GM12878 (cell line): ENCODE measurements at regions not wholly inside any gene's neighbourhood (a gene's known extent, or its start where the extent isn't known, plus 50 kb on each side); places are given as distances from the start of the nearest gene placed in this dataset.

Source experiments
- ATAC-seq: fragments of 200-7000 bp; cut with Tn5 transposase; 3 replicates; pipeline ENCODE4 v1.9.1; 2020; ENCODE audit warnings: mild to moderate bottlenecking, moderate library complexity
- BruUV-seq: library from RNA; stranded (reverse); fragments of 400-500 nt; replicated peaks from 2 replicates; lab custom pipeline; 2021; lab: Mats Ljungman, UMichigan
- CTCF ChIA-PET: fragments of 300-600 bp; sonication (Branson Sonifier 250); formaldehyde crosslinking; extraction: SDS; loops from one replicate; lab custom pipeline; 2021; ENCODE audit warnings: inconsistent platforms; lab: Yijun Ruan, JAX
- POLR2A ChIA-PET: fragments of 350-600 bp; formaldehyde crosslinking; extraction: SDS; loops from one replicate; lab custom pipeline; 2021; ENCODE audit warnings: inconsistent platforms; lab: Charles Lee
- RAD21 ChIA-PET: fragments of 300-600 bp; sonication (Branson Sonifier 250); formaldehyde crosslinking; loops from one replicate; lab custom pipeline; 2023; ENCODE audit warnings: antibody characterized with exemption; ENCODE audit not compliant: unreplicated experiment; lab: Charles Lee
- SMC1A ChIA-PET: fragments of 300-600 bp; sonication (Branson Sonifier 250); formaldehyde crosslinking; loops from one replicate; lab custom pipeline; 2023; ENCODE audit not compliant: unreplicated experiment, uncharacterized antibody; lab: Charles Lee
- DNase-seq: peaks from one replicate; pipeline ENCODE4 v3.0.0-alpha.2; 2011; ENCODE audit warnings: low read depth, low spot score
- FAIRE-seq: peaks from 3 replicates; lab custom pipeline; 2011; peaks lifted over from hg19 to GRCh38; lab: Jason Lieb, UNC
- H2AFZ ChIP-seq: 2 replicates; pipeline ENCODE4 v1.6.0; 2011; ENCODE audit warnings: low read depth, low read length, control low read depth; ENCODE audit not compliant: control insufficient read depth
- H3K27ac ChIP-seq: 2 replicates; pipeline ENCODE4 v1.5.1; 2011; ENCODE audit warnings: control low read depth; ENCODE audit not compliant: control insufficient read depth, insufficient read depth
- H3K27me3 ChIP-seq, 2 experiments: replicated peaks in 1 of 2; 2 replicates each; pipeline versions ENCODE4 v1.6.0 to v1.6.1; 2011; ENCODE audit warnings: low read length in 1 of 2; ENCODE audit not compliant: control insufficient read depth in 2 of 2, insufficient read depth in 2 of 2
- H3K36me3 ChIP-seq, 2 experiments: 2 replicates each; pipeline ENCODE4 v1.5.1; 2011; ENCODE audit warnings: low read length in 1 of 2; ENCODE audit not compliant: control insufficient read depth in 2 of 2, insufficient read depth in 2 of 2
- H3K4me1 ChIP-seq: 2 replicates; pipeline ENCODE4 v1.6.1; 2011; ENCODE audit warnings: mild to moderate bottlenecking, low read length, moderate library complexity, mixed read lengths; ENCODE audit not compliant: control insufficient read depth, insufficient read depth
- H3K4me2 ChIP-seq: 2 replicates; pipeline ENCODE4 v1.6.0; 2011; ENCODE audit warnings: control low read depth; ENCODE audit not compliant: control insufficient read depth, insufficient read depth
- H3K4me3 ChIP-seq: fragments of 200-600 bp; sonication (generic); 2 replicates; pipeline ENCODE4 v1.5.1; 2016
- H3K79me2 ChIP-seq: 2 replicates; pipeline ENCODE4 v1.6.0; 2011; ENCODE audit warnings: low read length; ENCODE audit not compliant: control insufficient read depth, insufficient read depth
- H3K9ac ChIP-seq: 2 replicates; pipeline ENCODE4 v1.8.0; 2011; ENCODE audit warnings: low read length, control low read depth, mixed read lengths; ENCODE audit not compliant: control insufficient read depth, insufficient read depth
- H3K9me3 ChIP-seq: replicated peaks from 3 replicates; pipeline ENCODE4 v1.5.1; 2011; ENCODE audit warnings: mild to moderate bottlenecking, low read length; ENCODE audit not compliant: control insufficient read depth, insufficient read depth
- H4K20me1 ChIP-seq: 2 replicates; pipeline ENCODE4 v1.6.0; 2011; ENCODE audit not compliant: control insufficient read depth, insufficient read depth
- BACH1 ChIP-seq: fragments of 450-650 bp; IDR thresholded peaks from 2 replicates; pipeline ENCODE4 v1.6.1; 2017; ENCODE audit warnings: mild to moderate bottlenecking, borderline replicate concordance
- BHLHE40 ChIP-seq, 2 experiments: fragments of 450-650 bp in 1 of 2; IDR thresholded peaks; 2 replicates each; pipeline ENCODE4 v1.6.1; 2011 to 2017; ENCODE audit warnings: low read depth in 2 of 2, borderline replicate concordance in 1 of 2, improper control_type of control experiment in 1 of 2, low read length in 1 of 2, mild to moderate bottlenecking in 1 of 2
- E2F4 ChIP-seq: IDR thresholded peaks from 2 replicates; pipeline ENCODE4 v1.6.1; 2012; ENCODE audit warnings: low read depth, low read length, improper control_type of control experiment
- FOS ChIP-seq: IDR thresholded peaks from 3 replicates; pipeline ENCODE4 v1.6.1; 2011; ENCODE audit warnings: borderline replicate concordance; ENCODE audit not compliant: insufficient read length; ENCODE audit errors: extremely low read depth
- HSF1 ChIP-seq: fragments of 150-350 bp; IDR thresholded peaks from 2 replicates; pipeline ENCODE4 v1.6.1; 2014; ENCODE audit warnings: mild to moderate bottlenecking, low read depth, low read length
- IKZF2 ChIP-seq, 2 experiments: fragments of 450-650 bp; IDR thresholded peaks; 2 replicates each; pipeline ENCODE4 v1.6.1; 2017; ENCODE audit warnings: mild to moderate bottlenecking in 2 of 2, moderate library complexity in 2 of 2
- KLF5 ChIP-seq: fragments of 450-650 bp; IDR thresholded peaks from 2 replicates; pipeline ENCODE4 v1.6.1; 2014; ENCODE audit warnings: mild to moderate bottlenecking; ENCODE audit not compliant: partially characterized antibody
- SMC3 ChIP-seq: IDR thresholded peaks from 2 replicates; pipeline ENCODE4 v1.6.1; 2011; ENCODE audit warnings: low read length, improper control_type of control experiment, borderline replicate concordance
- ZNF384 ChIP-seq: IDR thresholded peaks from 2 replicates; pipeline ENCODE4 v1.6.1; 2012; ENCODE audit warnings: low read depth, mild to moderate bottlenecking, low read length, improper control_type of control experiment, borderline replicate concordance
- WGBS: methylation state at CpG from one replicate; pipeline ENCODE4 v1.1.6; 2016; ENCODE audit warnings: low lambda C conversion rate; ENCODE audit not compliant: insufficient replicate concordance, insufficient coverage; ENCODE audit errors: missing lambda C conversion rate; 5-methylcytosine and 5-hydroxymethylcytosine counted together
- in situ Hi-C: fragments of 300-500 bp; cut with MboI; formaldehyde crosslinking; loops from 9 replicates; pipeline ENCODE4 v1.14.3; 2018; ENCODE audit warnings: mixed read lengths
- intact Hi-C: fragments of 100-400 bp; cut with micrococcal nuclease; formaldehyde crosslinking; loops from one replicate; pipeline ENCODE4 v1.14.2; 2022; ENCODE audit not compliant: unreplicated experiment
- TF ChIP-seq, protein P1 (sequence below): fragments of 450-650 bp; formaldehyde crosslinking; IDR thresholded peaks from 2 replicates; pipeline ENCODE4 v1.4.0; 2020; ENCODE audit warnings: mild to moderate bottlenecking, moderate library complexity
- TF ChIP-seq, protein P2 (sequence below), 3 experiments: IDR thresholded peaks in 2 of 3; conservative IDR thresholded peaks in 1 of 3; 2 replicates each; pipeline ENCODE4 v1.5.1; 2011; ENCODE audit warnings: low read depth in 3 of 3, low read length in 3 of 3, mild to moderate bottlenecking in 3 of 3, control low read depth in 2 of 3, moderate library complexity in 2 of 3, inconsistent platforms in 1 of 3, mixed read lengths in 1 of 3; ENCODE audit not compliant: control insufficient read depth in 2 of 3, insufficient read depth in 1 of 3; ENCODE audit errors: extremely low read depth in 1 of 3

DNA sequence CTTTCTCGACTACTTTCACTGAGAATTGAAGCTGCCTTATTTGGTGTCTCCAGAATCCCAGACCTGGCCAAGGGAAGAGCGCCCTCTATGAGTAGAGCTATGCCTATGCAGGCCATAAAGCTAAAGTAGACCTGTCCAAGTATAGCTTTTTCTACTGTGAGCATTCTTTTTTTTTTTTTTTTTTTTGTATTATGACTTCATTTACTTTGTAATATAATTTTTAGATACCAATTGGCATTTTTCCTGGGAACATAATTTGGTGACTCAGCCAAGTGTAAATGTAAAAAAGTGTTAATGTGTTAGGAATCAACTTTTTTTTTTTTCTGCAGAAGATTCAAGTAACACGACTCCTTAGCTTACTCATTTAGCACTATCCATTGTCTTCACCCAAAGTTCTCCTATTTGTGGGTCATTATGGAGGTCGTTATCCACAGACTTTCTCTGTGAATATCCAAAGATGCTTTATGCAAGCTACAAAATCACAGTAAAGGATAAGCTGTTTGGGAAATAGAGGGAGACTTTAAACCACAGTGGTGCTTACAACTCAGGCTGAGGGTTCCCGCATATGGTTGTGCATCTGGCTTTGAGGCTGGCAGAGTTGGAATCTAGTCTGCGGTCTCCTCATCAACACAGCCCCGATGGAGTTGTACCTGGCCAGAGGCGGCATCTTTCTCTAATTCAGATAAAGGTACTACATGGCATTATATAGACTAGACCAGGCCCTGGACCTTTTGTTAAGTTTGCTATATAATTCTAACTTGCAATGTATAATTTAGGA, 1040.2 kb upstream of the SORCS1 start:
- FAIRE-seq (peak; percentile 81), DNase-seq (peak; percentile 11), ATAC-seq (peak; percentile 95)
- Histone ChIP-seq H4K20me1 (no peaks in the 10 kb centered on the region), H3K4me2 (no peak overlapping the region), H2AFZ (no peak overlapping the region), H3K27ac (no peak overlapping the region), H3K9ac (no peak overlapping the region), H3K4me1 (no peaks in the 10 kb centered on the region), H3K9me3 (no peaks in the 10 kb centered on the region), H3K4me3 (no peak overlapping the region), H3K79me2 (no peaks in the 10 kb centered on the region), H3K27me3 (no peaks in the 10 kb centered on the region), H3K36me3 (no peaks in the 10 kb centered on the region)
- 39% methylated on average over 8 of the region's 8 CpGs for WGBS
- no TSS peak for BruUV-seq
- intact Hi-C loops (loop anchor here (5.0 to 10.0 kb wide), 6 partner anchors 187 to 787 kb away; no protein-coding TSS in a partner anchor), in situ Hi-C loops (no loop called here)
- CTCF ChIA-PET, result interaction anchor here (0.6 to 4.1 kb wide), 92 partner anchors 10 to 1499 kb away, joined by 3 to 52 read pairs (median 4); no protein-coding TSS in a partner anchor
- POLR2A ChIA-PET, result interaction anchor here (0.6 to 1.3 kb wide), 4 partner anchors 35 to 265 kb away, joined by 3 read pairs; no protein-coding TSS in a partner anchor
- RAD21 ChIA-PET, result interaction anchor here (0.5 to 4.6 kb wide), 90 partner anchors 8 to 1934 kb away, joined by 3 to 71 read pairs (median 4); no protein-coding TSS in a partner anchor
- SMC1A ChIA-PET, result interaction anchor here (0.6 to 5.9 kb wide), 88 partner anchors 8 to 1593 kb away, joined by 3 to 52 read pairs (median 4); no protein-coding TSS in a partner anchor
- TF ChIP-seq IKZF2 (IDR thresholded peaks at IDR 0.05), result no peak
- TF ChIP-seq, protein P1, sequence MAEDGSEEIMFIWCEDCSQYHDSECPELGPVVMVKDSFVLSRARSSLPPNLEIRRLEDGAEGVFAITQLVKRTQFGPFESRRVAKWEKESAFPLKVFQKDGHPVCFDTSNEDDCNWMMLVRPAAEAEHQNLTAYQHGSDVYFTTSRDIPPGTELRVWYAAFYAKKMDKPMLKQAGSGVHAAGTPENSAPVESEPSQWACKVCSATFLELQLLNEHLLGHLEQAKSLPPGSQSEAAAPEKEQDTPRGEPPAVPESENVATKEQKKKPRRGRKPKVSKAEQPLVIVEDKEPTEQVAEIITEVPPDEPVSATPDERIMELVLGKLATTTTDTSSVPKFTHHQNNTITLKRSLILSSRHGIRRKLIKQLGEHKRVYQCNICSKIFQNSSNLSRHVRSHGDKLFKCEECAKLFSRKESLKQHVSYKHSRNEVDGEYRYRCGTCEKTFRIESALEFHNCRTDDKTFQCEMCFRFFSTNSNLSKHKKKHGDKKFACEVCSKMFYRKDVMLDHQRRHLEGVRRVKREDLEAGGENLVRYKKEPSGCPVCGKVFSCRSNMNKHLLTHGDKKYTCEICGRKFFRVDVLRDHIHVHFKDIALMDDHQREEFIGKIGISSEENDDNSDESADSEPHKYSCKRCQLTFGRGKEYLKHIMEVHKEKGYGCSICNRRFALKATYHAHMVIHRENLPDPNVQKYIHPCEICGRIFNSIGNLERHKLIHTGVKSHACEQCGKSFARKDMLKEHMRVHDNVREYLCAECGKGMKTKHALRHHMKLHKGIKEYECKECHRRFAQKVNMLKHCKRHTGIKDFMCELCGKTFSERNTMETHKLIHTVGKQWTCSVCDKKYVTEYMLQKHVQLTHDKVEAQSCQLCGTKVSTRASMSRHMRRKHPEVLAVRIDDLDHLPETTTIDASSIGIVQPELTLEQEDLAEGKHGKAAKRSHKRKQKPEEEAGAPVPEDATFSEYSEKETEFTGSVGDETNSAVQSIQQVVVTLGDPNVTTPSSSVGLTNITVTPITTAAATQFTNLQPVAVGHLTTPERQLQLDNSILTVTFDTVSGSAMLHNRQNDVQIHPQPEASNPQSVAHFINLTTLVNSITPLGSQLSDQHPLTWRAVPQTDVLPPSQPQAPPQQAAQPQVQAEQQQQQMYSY (CRISPR knock-in tag), result no peak
- 0 out of 4 replicates have a peak, but pooled peaks of 1 of the 2 experiments have one; percentile 13 for TF ChIP-seq BHLHE40 (IDR thresholded peaks at IDR 0.05; ENCODE audit: borderline replicate concordance in 1 of 2, low read depth in 2 of 2, low read length in 1 of 2)
- no peak for TF ChIP-seq FOS
- TF ChIP-seq, protein P2, sequence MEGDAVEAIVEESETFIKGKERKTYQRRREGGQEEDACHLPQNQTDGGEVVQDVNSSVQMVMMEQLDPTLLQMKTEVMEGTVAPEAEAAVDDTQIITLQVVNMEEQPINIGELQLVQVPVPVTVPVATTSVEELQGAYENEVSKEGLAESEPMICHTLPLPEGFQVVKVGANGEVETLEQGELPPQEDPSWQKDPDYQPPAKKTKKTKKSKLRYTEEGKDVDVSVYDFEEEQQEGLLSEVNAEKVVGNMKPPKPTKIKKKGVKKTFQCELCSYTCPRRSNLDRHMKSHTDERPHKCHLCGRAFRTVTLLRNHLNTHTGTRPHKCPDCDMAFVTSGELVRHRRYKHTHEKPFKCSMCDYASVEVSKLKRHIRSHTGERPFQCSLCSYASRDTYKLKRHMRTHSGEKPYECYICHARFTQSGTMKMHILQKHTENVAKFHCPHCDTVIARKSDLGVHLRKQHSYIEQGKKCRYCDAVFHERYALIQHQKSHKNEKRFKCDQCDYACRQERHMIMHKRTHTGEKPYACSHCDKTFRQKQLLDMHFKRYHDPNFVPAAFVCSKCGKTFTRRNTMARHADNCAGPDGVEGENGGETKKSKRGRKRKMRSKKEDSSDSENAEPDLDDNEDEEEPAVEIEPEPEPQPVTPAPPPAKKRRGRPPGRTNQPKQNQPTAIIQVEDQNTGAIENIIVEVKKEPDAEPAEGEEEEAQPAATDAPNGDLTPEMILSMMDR (IDR thresholded peaks at IDR 0.05 in 2 of 3, conservative IDR thresholded peaks at IDR 0.05 in 1 of 3; ENCODE audit: control insufficient read depth in 2 of 3, extremely low read depth in 1 of 3, insufficient read depth in 1 of 3, low read depth in 3 of 3, low read length in 3 of 3), result peak; percentile 72 to 85 (median 80)
- TF ChIP-seq SMC3, result peak; percentile 83
- no peak for TF ChIP-seq KLF5
- TF ChIP-seq BACH1, result no peak
- TF ChIP-seq HSF1, result no peak
- TF ChIP-seq E2F4, result no peak
- peak; percentile 74 for TF ChIP-seq ZNF384
